ENCODE measurements at regions not wholly inside any gene's neighbourhood (a gene's known extent, or its start where the extent isn't known, plus 50 kb on each side); places are given as distances from the start of the nearest gene placed in this dataset.

DNA sequence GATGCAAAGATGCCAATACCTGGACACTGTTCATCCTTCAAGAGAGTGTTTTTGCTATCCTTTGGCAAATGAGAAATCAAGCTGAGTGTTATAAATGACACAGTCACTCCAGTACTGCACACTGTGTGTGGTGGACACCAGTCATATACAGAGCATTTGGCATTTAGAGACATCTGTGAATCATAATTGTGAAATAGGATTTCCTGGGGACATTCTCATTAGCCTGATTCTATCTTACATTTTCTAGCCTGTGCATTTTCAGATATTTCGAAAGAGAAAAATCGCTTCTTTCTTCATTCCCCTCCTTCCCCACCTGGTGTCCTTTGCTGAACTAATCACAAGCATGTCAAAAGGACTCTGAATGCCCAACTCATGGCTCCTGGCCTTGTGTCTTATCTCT lies 781.0 kb upstream of the ARGLU1 start:
- TF ChIP-seq CBFB (CRISPR knock-in tag; IDR thresholded peaks at IDR 0.05; ENCODE audit: low read depth) = no peak
- no peak for TF ChIP-seq ZNF219 (CRISPR knock-in tag; IDR thresholded peaks at IDR 0.05; ENCODE audit: borderline replicate concordance)
- TF ChIP-seq, protein P1, sequence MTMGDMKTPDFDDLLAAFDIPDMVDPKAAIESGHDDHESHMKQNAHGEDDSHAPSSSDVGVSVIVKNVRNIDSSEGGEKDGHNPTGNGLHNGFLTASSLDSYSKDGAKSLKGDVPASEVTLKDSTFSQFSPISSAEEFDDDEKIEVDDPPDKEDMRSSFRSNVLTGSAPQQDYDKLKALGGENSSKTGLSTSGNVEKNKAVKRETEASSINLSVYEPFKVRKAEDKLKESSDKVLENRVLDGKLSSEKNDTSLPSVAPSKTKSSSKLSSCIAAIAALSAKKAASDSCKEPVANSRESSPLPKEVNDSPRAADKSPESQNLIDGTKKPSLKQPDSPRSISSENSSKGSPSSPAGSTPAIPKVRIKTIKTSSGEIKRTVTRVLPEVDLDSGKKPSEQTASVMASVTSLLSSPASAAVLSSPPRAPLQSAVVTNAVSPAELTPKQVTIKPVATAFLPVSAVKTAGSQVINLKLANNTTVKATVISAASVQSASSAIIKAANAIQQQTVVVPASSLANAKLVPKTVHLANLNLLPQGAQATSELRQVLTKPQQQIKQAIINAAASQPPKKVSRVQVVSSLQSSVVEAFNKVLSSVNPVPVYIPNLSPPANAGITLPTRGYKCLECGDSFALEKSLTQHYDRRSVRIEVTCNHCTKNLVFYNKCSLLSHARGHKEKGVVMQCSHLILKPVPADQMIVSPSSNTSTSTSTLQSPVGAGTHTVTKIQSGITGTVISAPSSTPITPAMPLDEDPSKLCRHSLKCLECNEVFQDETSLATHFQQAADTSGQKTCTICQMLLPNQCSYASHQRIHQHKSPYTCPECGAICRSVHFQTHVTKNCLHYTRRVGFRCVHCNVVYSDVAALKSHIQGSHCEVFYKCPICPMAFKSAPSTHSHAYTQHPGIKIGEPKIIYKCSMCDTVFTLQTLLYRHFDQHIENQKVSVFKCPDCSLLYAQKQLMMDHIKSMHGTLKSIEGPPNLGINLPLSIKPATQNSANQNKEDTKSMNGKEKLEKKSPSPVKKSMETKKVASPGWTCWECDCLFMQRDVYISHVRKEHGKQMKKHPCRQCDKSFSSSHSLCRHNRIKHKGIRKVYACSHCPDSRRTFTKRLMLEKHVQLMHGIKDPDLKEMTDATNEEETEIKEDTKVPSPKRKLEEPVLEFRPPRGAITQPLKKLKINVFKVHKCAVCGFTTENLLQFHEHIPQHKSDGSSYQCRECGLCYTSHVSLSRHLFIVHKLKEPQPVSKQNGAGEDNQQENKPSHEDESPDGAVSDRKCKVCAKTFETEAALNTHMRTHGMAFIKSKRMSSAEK (CRISPR knock-in tag; IDR thresholded peaks at IDR 0.05; ENCODE audit: borderline replicate concordance) = no peak
- TF ChIP-seq ETV6 (CRISPR knock-in tag; IDR thresholded peaks at IDR 0.05) = no peak
- no peak for TF ChIP-seq NR2C2 (CRISPR knock-in tag; IDR thresholded peaks at IDR 0.05)
- TF ChIP-seq, protein P2, sequence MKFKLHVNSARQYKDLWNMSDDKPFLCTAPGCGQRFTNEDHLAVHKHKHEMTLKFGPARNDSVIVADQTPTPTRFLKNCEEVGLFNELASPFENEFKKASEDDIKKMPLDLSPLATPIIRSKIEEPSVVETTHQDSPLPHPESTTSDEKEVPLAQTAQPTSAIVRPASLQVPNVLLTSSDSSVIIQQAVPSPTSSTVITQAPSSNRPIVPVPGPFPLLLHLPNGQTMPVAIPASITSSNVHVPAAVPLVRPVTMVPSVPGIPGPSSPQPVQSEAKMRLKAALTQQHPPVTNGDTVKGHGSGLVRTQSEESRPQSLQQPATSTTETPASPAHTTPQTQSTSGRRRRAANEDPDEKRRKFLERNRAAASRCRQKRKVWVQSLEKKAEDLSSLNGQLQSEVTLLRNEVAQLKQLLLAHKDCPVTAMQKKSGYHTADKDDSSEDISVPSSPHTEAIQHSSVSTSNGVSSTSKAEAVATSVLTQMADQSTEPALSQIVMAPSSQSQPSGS (CRISPR knock-in tag; IDR thresholded peaks at IDR 0.05; ENCODE audit: borderline replicate concordance, low read depth) = no peak
- TF ChIP-seq, protein P3, sequence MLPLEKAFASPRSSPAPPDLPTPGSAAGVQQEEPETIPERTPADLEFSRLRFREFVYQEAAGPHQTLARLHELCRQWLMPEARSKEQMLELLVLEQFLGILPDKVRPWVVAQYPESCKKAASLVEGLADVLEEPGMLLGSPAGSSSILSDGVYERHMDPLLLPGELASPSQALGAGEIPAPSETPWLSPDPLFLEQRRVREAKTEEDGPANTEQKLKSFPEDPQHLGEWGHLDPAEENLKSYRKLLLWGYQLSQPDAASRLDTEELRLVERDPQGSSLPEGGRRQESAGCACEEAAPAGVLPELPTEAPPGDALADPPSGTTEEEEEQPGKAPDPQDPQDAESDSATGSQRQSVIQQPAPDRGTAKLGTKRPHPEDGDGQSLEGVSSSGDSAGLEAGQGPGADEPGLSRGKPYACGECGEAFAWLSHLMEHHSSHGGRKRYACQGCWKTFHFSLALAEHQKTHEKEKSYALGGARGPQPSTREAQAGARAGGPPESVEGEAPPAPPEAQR (CRISPR knock-in tag; IDR thresholded peaks at IDR 0.05) = no peak
- TF ChIP-seq, protein P4, sequence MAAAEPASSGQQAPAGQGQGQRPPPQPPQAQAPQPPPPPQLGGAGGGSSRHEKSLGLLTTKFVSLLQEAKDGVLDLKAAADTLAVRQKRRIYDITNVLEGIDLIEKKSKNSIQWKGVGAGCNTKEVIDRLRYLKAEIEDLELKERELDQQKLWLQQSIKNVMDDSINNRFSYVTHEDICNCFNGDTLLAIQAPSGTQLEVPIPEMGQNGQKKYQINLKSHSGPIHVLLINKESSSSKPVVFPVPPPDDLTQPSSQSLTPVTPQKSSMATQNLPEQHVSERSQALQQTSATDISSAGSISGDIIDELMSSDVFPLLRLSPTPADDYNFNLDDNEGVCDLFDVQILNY (CRISPR knock-in tag; IDR thresholded peaks at IDR 0.05) = no peak
- TF ChIP-seq, protein P5, sequence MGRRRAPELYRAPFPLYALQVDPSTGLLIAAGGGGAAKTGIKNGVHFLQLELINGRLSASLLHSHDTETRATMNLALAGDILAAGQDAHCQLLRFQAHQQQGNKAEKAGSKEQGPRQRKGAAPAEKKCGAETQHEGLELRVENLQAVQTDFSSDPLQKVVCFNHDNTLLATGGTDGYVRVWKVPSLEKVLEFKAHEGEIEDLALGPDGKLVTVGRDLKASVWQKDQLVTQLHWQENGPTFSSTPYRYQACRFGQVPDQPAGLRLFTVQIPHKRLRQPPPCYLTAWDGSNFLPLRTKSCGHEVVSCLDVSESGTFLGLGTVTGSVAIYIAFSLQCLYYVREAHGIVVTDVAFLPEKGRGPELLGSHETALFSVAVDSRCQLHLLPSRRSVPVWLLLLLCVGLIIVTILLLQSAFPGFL (CRISPR knock-in tag; IDR thresholded peaks at IDR 0.05; ENCODE audit: borderline replicate concordance) = no peak
- no peak for TF ChIP-seq ZNF263 (CRISPR knock-in tag; IDR thresholded peaks at IDR 0.05; ENCODE audit: low read depth)
- no peak for TF ChIP-seq FOXJ3 (CRISPR knock-in tag; IDR thresholded peaks at IDR 0.05; ENCODE audit: borderline replicate concordance)
- TF ChIP-seq ESRRA (CRISPR knock-in tag; IDR thresholded peaks at IDR 0.05; ENCODE audit: borderline replicate concordance) = no peak
- ChIA-PET POLR2A (no interaction called here), CTCF (interaction anchor here (0.5 kb wide), 1 partner anchor 301 kb away, joined by 3 read pairs; no protein-coding TSS in a partner anchor)
- Mint-ChIP-seq H3K9me3 (peaks cover 4% of the 10 kb centered on the region), H3K4me3 (no peak overlapping the region), H3K27ac (no peak overlapping the region), H3K27me3 (ENCODE audit: low read depth) (no peaks in the 10 kb centered on the region), H3K36me3 (peaks cover 2% of the 10 kb centered on the region; the same call in 1 of the 2 replicates), H3K4me1 (peaks cover 12% of the 10 kb centered on the region)
- DNase-seq (ENCODE audit: low spot score) (no peak), ATAC-seq (no peak)

DNA sequence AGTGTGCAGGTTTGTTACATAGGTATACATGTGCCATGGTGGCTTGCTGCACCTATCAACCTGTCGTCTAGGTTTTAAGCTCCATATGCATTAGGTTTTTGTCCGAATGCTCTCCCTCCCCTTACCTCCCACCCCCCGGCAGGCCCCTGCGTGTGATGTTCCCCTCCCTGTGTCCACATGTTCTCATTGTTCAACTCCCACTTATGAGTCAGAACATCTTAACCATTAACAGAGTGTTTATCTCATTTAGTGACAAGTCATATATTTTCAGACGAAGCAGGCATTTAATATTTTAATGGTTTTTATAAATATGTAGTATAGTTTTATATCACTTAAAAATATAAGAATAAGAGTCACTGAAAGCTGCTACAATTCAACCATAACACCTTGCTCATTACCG lies 780.5 kb upstream of the ARGLU1 start:
- peaks cover 7% of the 10 kb centered on the region for H3K9me3 Mint-ChIP-seq
- no peaks in the 10 kb centered on the region for H3K27me3 Mint-ChIP-seq (ENCODE audit: low read depth)
- ATAC-seq = no peak
- ChIA-PET POLR2A (no interaction called here), CTCF (no interaction called here)
- peaks cover 12% of the 10 kb centered on the region for H3K4me1 Mint-ChIP-seq
- H3K27ac Mint-ChIP-seq = no peak overlapping the region
- H3K36me3 Mint-ChIP-seq = peaks cover 2% of the 10 kb centered on the region; the same call in 1 of the 2 replicates
- DNase-seq (ENCODE audit: low spot score) = no peak
- no peak overlapping the region for H3K4me3 Mint-ChIP-seq
- no peak for TF ChIP-seq ZNF416 (CRISPR knock-in tag; IDR thresholded peaks at IDR 0.05)
- no peak for TF ChIP-seq ZNF263 (CRISPR knock-in tag; IDR thresholded peaks at IDR 0.05; ENCODE audit: low read depth)
- TF ChIP-seq, protein P6, sequence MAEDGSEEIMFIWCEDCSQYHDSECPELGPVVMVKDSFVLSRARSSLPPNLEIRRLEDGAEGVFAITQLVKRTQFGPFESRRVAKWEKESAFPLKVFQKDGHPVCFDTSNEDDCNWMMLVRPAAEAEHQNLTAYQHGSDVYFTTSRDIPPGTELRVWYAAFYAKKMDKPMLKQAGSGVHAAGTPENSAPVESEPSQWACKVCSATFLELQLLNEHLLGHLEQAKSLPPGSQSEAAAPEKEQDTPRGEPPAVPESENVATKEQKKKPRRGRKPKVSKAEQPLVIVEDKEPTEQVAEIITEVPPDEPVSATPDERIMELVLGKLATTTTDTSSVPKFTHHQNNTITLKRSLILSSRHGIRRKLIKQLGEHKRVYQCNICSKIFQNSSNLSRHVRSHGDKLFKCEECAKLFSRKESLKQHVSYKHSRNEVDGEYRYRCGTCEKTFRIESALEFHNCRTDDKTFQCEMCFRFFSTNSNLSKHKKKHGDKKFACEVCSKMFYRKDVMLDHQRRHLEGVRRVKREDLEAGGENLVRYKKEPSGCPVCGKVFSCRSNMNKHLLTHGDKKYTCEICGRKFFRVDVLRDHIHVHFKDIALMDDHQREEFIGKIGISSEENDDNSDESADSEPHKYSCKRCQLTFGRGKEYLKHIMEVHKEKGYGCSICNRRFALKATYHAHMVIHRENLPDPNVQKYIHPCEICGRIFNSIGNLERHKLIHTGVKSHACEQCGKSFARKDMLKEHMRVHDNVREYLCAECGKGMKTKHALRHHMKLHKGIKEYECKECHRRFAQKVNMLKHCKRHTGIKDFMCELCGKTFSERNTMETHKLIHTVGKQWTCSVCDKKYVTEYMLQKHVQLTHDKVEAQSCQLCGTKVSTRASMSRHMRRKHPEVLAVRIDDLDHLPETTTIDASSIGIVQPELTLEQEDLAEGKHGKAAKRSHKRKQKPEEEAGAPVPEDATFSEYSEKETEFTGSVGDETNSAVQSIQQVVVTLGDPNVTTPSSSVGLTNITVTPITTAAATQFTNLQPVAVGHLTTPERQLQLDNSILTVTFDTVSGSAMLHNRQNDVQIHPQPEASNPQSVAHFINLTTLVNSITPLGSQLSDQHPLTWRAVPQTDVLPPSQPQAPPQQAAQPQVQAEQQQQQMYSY (CRISPR knock-in tag; IDR thresholded peaks at IDR 0.05) = no peak
- TF ChIP-seq IRF2 (CRISPR knock-in tag; IDR thresholded peaks at IDR 0.05; ENCODE audit: borderline replicate concordance, low read depth) = no peak
- no peak for TF ChIP-seq TCF7 (CRISPR knock-in tag; IDR thresholded peaks at IDR 0.05; ENCODE audit: low read depth)
- TF ChIP-seq, protein P7, sequence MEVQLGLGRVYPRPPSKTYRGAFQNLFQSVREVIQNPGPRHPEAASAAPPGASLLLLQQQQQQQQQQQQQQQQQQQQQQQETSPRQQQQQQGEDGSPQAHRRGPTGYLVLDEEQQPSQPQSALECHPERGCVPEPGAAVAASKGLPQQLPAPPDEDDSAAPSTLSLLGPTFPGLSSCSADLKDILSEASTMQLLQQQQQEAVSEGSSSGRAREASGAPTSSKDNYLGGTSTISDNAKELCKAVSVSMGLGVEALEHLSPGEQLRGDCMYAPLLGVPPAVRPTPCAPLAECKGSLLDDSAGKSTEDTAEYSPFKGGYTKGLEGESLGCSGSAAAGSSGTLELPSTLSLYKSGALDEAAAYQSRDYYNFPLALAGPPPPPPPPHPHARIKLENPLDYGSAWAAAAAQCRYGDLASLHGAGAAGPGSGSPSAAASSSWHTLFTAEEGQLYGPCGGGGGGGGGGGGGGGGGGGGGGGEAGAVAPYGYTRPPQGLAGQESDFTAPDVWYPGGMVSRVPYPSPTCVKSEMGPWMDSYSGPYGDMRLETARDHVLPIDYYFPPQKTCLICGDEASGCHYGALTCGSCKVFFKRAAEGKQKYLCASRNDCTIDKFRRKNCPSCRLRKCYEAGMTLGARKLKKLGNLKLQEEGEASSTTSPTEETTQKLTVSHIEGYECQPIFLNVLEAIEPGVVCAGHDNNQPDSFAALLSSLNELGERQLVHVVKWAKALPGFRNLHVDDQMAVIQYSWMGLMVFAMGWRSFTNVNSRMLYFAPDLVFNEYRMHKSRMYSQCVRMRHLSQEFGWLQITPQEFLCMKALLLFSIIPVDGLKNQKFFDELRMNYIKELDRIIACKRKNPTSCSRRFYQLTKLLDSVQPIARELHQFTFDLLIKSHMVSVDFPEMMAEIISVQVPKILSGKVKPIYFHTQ (CRISPR knock-in tag; IDR thresholded peaks at IDR 0.05) = no peak
- no peak for TF ChIP-seq ELF4 (CRISPR knock-in tag; IDR thresholded peaks at IDR 0.05; ENCODE audit: low read depth)
- TF ChIP-seq FOXK1 (CRISPR knock-in tag; IDR thresholded peaks at IDR 0.05) = no peak
